SK-N-SH (cell line): ENCODE measurements at regions not wholly inside any gene's neighbourhood (a gene's known extent, or its start where the extent isn't known, plus 50 kb on each side); places are given as distances from the start of the nearest gene placed in this dataset.

Source experiments
- CTCF ChIA-PET: fragments of 300-600, 350-600 bp; formaldehyde crosslinking; extraction: SDS; loops from one replicate; lab custom pipeline; 2021; lab: Yijun Ruan, JAX
- POLR2A ChIA-PET: fragments of 350-600 bp; sonication (Branson Sonifier 250); formaldehyde crosslinking; extraction: SDS; loops from one replicate; lab custom pipeline; 2020; ENCODE audit warnings: antibody characterized with exemption, inconsistent platforms; lab: Yijun Ruan, JAX
- DNase-seq: peaks from one replicate; pipeline ENCODE4 v3.0.0; 2012
- H2AFZ ChIP-seq: fragments of 200-600 bp; sonication (generic); 2 replicates; pipeline ENCODE4 v1.8.1; 2016; ENCODE audit warnings: antibody characterized with exemption, mild to moderate bottlenecking, low read depth
- H3F3A ChIP-seq: fragments of 200-600 bp; sonication (generic); replicated peaks from 2 replicates; pipeline ENCODE3; 2016; ENCODE audit warnings: antibody characterized with exemption, mild to moderate bottlenecking; ENCODE audit not compliant: insufficient read depth
- H3K27ac ChIP-seq, 2 experiments: fragments of 200-500 bp in 1 of 2; fragments of 200-600 bp in 1 of 2; sonication (Bioruptor generic) in 1 of 2; sonication (generic), shearing (Covaris generic) in 1 of 2; 2 replicates each; pipeline versions ENCODE4 v1.5.1 to v1.6.1; 2014 to 2016; ENCODE audit warnings: low read depth in 2 of 2, inconsistent platforms in 1 of 2, low read length in 1 of 2, mild to moderate bottlenecking in 1 of 2, mixed read lengths in 1 of 2
- H3K27me3 ChIP-seq: fragments of 200-600 bp; sonication (generic), shearing (Covaris generic); 2 replicates; pipeline ENCODE4 v1.6.1; 2016; ENCODE audit warnings: mixed run types; ENCODE audit not compliant: insufficient read depth
- H3K36me3 ChIP-seq, 2 experiments: fragments of 200-500 bp in 1 of 2; fragments of 200-600 bp in 1 of 2; sonication (Bioruptor generic) in 1 of 2; sonication (generic) in 1 of 2; replicated peaks in 1 of 2; 2 replicates each; pipeline versions ENCODE3 to v1.5.1; 2014 to 2016; ENCODE audit warnings: low read length in 1 of 2, mild to moderate bottlenecking in 1 of 2; ENCODE audit not compliant: insufficient read depth in 2 of 2, control insufficient read depth in 1 of 2
- H3K4me1 ChIP-seq, 2 experiments: fragments of 200-500 bp in 1 of 2; fragments of 200-600 bp in 1 of 2; sonication (Bioruptor generic) in 1 of 2; sonication (generic), shearing (Covaris generic) in 1 of 2; 2 replicates each; pipeline versions ENCODE4 v1.5.1 to v1.6.1; 2014 to 2016; ENCODE audit warnings: low read depth in 1 of 2, low read length in 1 of 2, mixed run types in 1 of 2; ENCODE audit not compliant: insufficient read depth in 2 of 2, control insufficient read depth in 1 of 2
- H3K4me2 ChIP-seq: fragments of 200-600 bp; sonication (generic), shearing (Covaris generic); 2 replicates; pipeline ENCODE4 v1.6.1; 2017; ENCODE audit warnings: mixed run types
- H3K4me3 ChIP-seq, 2 experiments: fragments of 200-500 bp in 1 of 2; fragments of 200-600 bp in 1 of 2; sonication (Bioruptor generic) in 1 of 2; sonication (generic), shearing (Covaris generic) in 1 of 2; 2 replicates each; pipeline versions ENCODE4 v1.5.1 to v1.8.1; 2014 to 2016; ENCODE audit warnings: low read depth in 2 of 2, inconsistent platforms in 1 of 2, low read length in 1 of 2, mild to moderate bottlenecking in 1 of 2, mixed read lengths in 1 of 2, moderate library complexity in 1 of 2
- H3K79me2 ChIP-seq: fragments of 200-600 bp; sonication (generic); 2 replicates; pipeline ENCODE4 v1.8.1; 2017; ENCODE audit warnings: mild to moderate bottlenecking; ENCODE audit not compliant: insufficient read depth
- H3K9ac ChIP-seq: fragments of 200-600 bp; sonication (generic); 2 replicates; pipeline ENCODE4 v1.6.1; 2017; ENCODE audit warnings: mixed run types
- H3K9me2 ChIP-seq: fragments of 200-600 bp; sonication (generic); 2 replicates; pipeline ENCODE4 v1.6.1; 2017; ENCODE audit warnings: mixed run types
- H3K9me3 ChIP-seq: fragments of 200-600 bp; sonication (generic); 2 replicates; pipeline ENCODE4 v1.6.1; 2017; ENCODE audit warnings: mixed run types, mild to moderate bottlenecking, moderate library complexity
- H4K20me1 ChIP-seq: fragments of 200-600 bp; sonication (generic); 2 replicates; pipeline ENCODE4 v1.6.1; 2017; ENCODE audit warnings: mild to moderate bottlenecking, mixed run types; ENCODE audit not compliant: insufficient read depth
- ELF1 ChIP-seq: IDR thresholded peaks from 2 replicates; pipeline ENCODE4 v1.4.0; 2012
- EZH2phosphoT487 ChIP-seq: fragments of 200-600 bp; sonication (generic); IDR thresholded peaks from 2 replicates; pipeline ENCODE4 v1.6.1; 2017; ENCODE audit warnings: low read depth, mixed run types, mild to moderate bottlenecking, antibody characterized with exemption, moderate library complexity, borderline replicate concordance
- FOSL2 ChIP-seq: IDR thresholded peaks from 2 replicates; pipeline ENCODE4 v1.4.0; 2012; ENCODE audit warnings: low read depth, mild to moderate bottlenecking, moderate library complexity, borderline replicate concordance
- FOXM1 ChIP-seq: IDR thresholded peaks from 2 replicates; pipeline ENCODE4 v1.4.0; 2012; ENCODE audit warnings: low read depth, mild to moderate bottlenecking
- GATA2 ChIP-seq: sonication (generic); formaldehyde crosslinking; IDR thresholded peaks from 2 replicates; pipeline ENCODE4 v1.5.0; 2020; ENCODE audit warnings: mild to moderate bottlenecking, missing genetic modification reagents
- JUND ChIP-seq: IDR thresholded peaks from 2 replicates; pipeline ENCODE4 v1.4.0; 2012
- MEF2A ChIP-seq: IDR thresholded peaks from 2 replicates; pipeline ENCODE4 v1.4.0; 2012; ENCODE audit warnings: low read depth, borderline replicate concordance
- NRF1 ChIP-seq: IDR thresholded peaks from 2 replicates; pipeline ENCODE4 v1.6.1; 2012; ENCODE audit warnings: low read depth, mild to moderate bottlenecking, low read length
- POLR2AphosphoS5 ChIP-seq: IDR thresholded peaks from 2 replicates; pipeline ENCODE4 v1.6.1; 2012; ENCODE audit warnings: low read depth, low read length
- RXRA ChIP-seq: IDR thresholded peaks from 2 replicates; pipeline ENCODE4 v1.4.0; 2012; ENCODE audit warnings: low read depth, mild to moderate bottlenecking, borderline replicate concordance
- SMC3 ChIP-seq: IDR thresholded peaks from 2 replicates; pipeline ENCODE4 v1.6.1; 2012; ENCODE audit warnings: low read depth, low read length, improper control_type of control experiment
- TAF1 ChIP-seq: IDR thresholded peaks from 2 replicates; pipeline ENCODE4 v1.6.1; 2012; ENCODE audit warnings: low read depth, mild to moderate bottlenecking, low read length, moderate library complexity, borderline replicate concordance
- TEAD4 ChIP-seq: IDR thresholded peaks from 2 replicates; pipeline ENCODE4 v1.4.0; 2012; ENCODE audit warnings: mild to moderate bottlenecking, borderline replicate concordance; ENCODE audit not compliant: insufficient read depth
- YY1 ChIP-seq: IDR thresholded peaks from 2 replicates; pipeline ENCODE4 v1.4.0; 2012; ENCODE audit warnings: low read depth, mild to moderate bottlenecking
- WGBS: methylation state at CpG from one replicate; pipeline ENCODE4 v1.1.6; 2017; ENCODE audit warnings: low lambda C conversion rate; 5-methylcytosine and 5-hydroxymethylcytosine counted together
- TF ChIP-seq, protein P1 (sequence below): fragments of 200-600 bp; sonication (generic); IDR thresholded peaks from 2 replicates; pipeline ENCODE4 v1.6.1; 2017; ENCODE audit warnings: antibody characterized with exemption, mild to moderate bottlenecking, moderate library complexity
- TF ChIP-seq, protein P2 (sequence below): IDR thresholded peaks from 2 replicates; pipeline ENCODE4 v1.4.0; 2012; ENCODE audit warnings: low read depth, borderline replicate concordance
- TF ChIP-seq, protein P3 (sequence below): IDR thresholded peaks from 2 replicates; pipeline ENCODE4 v1.4.0; 2012; ENCODE audit warnings: low read depth
- TF ChIP-seq, protein P4 (sequence below): IDR thresholded peaks from 2 replicates; pipeline ENCODE4 v1.4.0; 2012; ENCODE audit warnings: low read depth, borderline replicate concordance
- TF ChIP-seq, protein P5 (sequence below): IDR thresholded peaks from 2 replicates; pipeline ENCODE4; 2012

DNA sequence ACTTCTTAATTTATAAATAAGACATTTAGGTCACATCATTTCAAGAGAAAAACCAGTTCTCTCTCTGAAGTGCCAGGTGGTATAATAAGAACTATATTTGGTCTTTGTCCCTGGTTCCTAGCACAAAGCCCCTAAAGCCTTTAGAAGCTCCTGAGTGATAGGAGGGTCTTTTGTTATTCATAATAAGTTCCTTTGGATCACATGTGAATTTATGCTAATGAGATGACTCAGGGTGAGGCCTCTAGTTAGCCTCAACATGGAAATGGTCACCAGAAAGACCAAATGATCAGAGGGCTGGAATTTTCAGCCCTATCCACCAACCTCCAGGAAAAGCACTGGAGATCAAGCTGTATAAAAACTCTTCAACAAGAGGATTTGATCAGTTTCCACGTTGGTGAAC lies 68.1 kb upstream of the BLTP1 start:
- Histone ChIP-seq H3K9me2 (no peaks in the 10 kb centered on the region), H3K36me3 (no peaks in the 10 kb centered on the region), H3K9me3 (no peaks in the 10 kb centered on the region), H3F3A (no peaks in the 10 kb centered on the region)
- TF ChIP-seq, protein P1, sequence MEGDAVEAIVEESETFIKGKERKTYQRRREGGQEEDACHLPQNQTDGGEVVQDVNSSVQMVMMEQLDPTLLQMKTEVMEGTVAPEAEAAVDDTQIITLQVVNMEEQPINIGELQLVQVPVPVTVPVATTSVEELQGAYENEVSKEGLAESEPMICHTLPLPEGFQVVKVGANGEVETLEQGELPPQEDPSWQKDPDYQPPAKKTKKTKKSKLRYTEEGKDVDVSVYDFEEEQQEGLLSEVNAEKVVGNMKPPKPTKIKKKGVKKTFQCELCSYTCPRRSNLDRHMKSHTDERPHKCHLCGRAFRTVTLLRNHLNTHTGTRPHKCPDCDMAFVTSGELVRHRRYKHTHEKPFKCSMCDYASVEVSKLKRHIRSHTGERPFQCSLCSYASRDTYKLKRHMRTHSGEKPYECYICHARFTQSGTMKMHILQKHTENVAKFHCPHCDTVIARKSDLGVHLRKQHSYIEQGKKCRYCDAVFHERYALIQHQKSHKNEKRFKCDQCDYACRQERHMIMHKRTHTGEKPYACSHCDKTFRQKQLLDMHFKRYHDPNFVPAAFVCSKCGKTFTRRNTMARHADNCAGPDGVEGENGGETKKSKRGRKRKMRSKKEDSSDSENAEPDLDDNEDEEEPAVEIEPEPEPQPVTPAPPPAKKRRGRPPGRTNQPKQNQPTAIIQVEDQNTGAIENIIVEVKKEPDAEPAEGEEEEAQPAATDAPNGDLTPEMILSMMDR: no peak
- TF ChIP-seq, protein P2, sequence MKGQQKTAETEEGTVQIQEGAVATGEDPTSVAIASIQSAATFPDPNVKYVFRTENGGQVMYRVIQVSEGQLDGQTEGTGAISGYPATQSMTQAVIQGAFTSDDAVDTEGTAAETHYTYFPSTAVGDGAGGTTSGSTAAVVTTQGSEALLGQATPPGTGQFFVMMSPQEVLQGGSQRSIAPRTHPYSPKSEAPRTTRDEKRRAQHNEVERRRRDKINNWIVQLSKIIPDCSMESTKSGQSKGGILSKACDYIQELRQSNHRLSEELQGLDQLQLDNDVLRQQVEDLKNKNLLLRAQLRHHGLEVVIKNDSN: no peak
- TF ChIP-seq ELF1 (no peak), POLR2AphosphoS5 (no peak), JUND (no peak), GATA2 (CRISPR knock-in tag) (no peak), EZH2phosphoT487 (no peak), MEF2A (no peak), FOSL2 (no peak), TAF1 (no peak), NRF1 (no peak), TEAD4 (no peak), RXRA (no peak), FOXM1 (no peak), YY1 (no peak), SMC3 (no peak)
- TF ChIP-seq, protein P3, sequence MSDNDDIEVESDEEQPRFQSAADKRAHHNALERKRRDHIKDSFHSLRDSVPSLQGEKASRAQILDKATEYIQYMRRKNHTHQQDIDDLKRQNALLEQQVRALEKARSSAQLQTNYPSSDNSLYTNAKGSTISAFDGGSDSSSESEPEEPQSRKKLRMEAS: no peak
- TF ChIP-seq, protein P4, sequence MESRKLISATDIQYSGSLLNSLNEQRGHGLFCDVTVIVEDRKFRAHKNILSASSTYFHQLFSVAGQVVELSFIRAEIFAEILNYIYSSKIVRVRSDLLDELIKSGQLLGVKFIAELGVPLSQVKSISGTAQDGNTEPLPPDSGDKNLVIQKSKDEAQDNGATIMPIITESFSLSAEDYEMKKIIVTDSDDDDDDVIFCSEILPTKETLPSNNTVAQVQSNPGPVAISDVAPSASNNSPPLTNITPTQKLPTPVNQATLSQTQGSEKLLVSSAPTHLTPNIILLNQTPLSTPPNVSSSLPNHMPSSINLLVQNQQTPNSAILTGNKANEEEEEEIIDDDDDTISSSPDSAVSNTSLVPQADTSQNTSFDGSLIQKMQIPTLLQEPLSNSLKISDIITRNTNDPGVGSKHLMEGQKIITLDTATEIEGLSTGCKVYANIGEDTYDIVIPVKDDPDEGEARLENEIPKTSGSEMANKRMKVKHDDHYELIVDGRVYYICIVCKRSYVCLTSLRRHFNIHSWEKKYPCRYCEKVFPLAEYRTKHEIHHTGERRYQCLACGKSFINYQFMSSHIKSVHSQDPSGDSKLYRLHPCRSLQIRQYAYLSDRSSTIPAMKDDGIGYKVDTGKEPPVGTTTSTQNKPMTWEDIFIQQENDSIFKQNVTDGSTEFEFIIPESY: no peak
- TF ChIP-seq, protein P5, sequence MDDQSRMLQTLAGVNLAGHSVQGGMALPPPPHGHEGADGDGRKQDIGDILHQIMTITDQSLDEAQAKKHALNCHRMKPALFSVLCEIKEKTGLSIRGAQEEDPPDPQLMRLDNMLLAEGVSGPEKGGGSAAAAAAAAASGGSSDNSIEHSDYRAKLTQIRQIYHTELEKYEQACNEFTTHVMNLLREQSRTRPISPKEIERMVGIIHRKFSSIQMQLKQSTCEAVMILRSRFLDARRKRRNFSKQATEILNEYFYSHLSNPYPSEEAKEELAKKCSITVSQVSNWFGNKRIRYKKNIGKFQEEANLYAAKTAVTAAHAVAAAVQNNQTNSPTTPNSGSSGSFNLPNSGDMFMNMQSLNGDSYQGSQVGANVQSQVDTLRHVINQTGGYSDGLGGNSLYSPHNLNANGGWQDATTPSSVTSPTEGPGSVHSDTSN: no peak
- TF ChIP-seq, all 33 proteins: peak for 0
- H3K4me2 ChIP-seq: no peak overlapping the region
- H3K4me3 ChIP-seq: no peak overlapping the region
- no peaks in the 10 kb centered on the region for H3K4me1 ChIP-seq
- H2AFZ ChIP-seq: no peak overlapping the region
- WGBS: 0% methylated on average over 1 of the region's 1 CpG
- no peaks in the 10 kb centered on the region for H4K20me1 ChIP-seq
- no peaks in the 10 kb centered on the region for H3K79me2 ChIP-seq
- H3K27me3 ChIP-seq: no peaks in the 10 kb centered on the region; the same call in 1 of the 2 replicates
- no peak for DNase-seq
- no peak overlapping the region for H3K9ac ChIP-seq
- ChIA-PET POLR2A (no interaction called here), CTCF (no interaction called here)
- H3K27ac ChIP-seq: no peak overlapping the region
